HG03565 (cell line): ENCODE measurements at regions not wholly inside any gene's neighbourhood (a gene's known extent, or its start where the extent isn't known, plus 50 kb on each side); places are given as distances from the start of the nearest gene placed in this dataset.
A peak's percentile ranks its signal among the peaks of the same experiment; 100 is the strongest.
"Not testable (repeated sequence)": the region's sequence is repeated elsewhere in the genome, so short reads cannot be mapped to it uniquely, and the experiment has no call there.

ENCODE experiments used
- ATAC-seq: cut with Tn5 transposase; IDR thresholded peaks from one replicate; pipeline ENCODE4 v1.9.1; 2021; ENCODE audit warnings: mild to moderate bottlenecking, moderate library complexity; ENCODE audit not compliant: unreplicated experiment

GRCh38 chr5:125912028-125912427 lies 511.2 kb upstream of the GRAMD2B start:
- ATAC-seq: no peak

DNA sequence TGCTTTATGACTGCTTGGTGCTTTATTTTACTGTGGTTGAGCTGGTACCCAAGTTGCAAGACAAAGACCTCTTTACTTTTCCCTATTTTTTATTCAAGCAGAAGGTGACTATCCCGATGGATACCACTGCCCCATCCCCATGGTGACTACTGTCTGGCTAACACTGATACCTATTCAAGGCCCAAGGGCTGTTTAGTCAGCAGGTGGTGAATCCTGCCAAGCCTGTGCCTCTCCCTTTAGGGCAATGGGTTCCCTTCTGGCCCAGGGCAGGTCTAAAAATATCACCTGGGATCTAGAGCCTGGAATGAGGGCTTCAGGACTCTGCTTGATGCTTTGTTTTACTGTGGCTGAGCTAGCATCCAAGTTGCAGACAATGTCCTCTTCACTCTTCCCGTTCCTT lies 510.0 kb upstream of the GRAMD2B start:
- no peak for ATAC-seq

GRCh38 chr5:125914471-125914870 lies 508.7 kb upstream of the GRAMD2B start:
- no peak for ATAC-seq

GRCh38 chr5:125923958-125924357 lies 499.3 kb upstream of the GRAMD2B start:
- ATAC-seq: not testable (repeated sequence)

DNA sequence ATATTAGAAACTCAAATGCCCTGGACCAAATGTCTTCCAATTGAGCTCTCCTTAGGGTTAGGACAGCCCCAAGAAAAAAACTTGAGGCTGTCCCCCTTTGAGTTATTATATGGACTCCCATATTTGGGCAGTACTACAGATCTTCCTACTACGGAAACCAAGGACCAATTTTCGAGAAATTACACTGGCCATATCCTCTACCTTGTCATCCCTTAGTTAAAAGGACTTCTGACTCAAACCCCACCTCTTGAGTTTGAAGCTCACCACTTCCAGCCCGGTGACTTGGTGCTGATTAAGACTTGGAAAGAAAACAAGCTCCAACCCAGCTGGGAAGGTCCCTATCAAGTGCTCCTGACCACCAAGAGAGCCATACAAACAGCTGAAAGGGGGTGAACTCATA lies 497.0 kb upstream of the GRAMD2B start:
- ATAC-seq: no peak

- no peak for ATAC-seq
Observed at GRCh38 chr5:125928663-125929062, 494.5 kb upstream of the GRAMD2B start.

DNA sequence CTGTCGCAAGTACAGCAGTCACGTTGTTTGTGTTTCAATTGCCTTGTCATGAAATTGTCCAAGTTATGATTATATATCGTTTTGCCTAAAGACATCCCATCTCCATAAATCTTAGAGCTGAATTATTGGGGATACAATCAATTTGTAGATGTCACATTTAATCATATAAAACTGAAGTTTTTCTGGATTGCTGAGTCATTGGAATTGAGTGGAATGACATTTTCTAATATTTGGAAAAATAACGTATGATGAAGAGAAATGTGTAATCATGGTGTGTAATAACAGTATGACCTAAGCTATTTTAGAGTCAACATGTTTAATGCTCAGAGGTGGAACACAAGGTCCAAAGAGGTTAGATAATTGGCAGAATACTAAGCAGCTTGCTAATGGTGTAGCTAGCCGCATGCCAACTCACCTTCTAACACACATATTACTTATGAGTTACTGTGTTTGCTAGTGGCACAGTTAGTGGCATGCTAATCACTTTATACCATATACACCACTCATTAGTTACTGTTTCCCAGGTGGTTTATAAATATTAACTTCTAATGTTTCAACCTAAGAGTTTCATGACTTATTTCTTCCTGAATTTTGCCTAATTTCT lies 473.1 kb upstream of the GRAMD2B start:
- ATAC-seq: no peak

DNA sequence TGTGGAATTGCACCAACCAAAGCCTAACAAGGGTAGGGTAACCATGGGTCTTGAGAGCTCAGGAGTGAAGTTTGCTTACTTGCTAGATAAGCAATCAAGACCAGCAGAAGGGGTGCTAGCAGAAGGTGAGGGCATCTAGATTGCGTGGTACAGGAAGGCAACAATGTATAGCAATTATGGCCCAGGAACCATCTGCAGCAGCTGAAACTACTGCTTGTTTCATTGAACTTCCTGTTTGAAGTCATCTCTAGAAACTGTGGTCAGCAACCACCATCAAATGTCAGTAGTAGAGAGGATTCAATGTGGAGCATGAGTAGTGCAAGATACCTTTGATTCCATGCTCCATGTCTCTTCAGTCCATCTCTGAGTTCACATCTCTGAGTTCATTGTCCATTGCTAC lies 462.1 kb upstream of the GRAMD2B start:
- peak; percentile 100 for ATAC-seq

- no peak for ATAC-seq
Observed at GRCh38 chr5:125965577-125965976, 457.6 kb upstream of the GRAMD2B start.

DNA sequence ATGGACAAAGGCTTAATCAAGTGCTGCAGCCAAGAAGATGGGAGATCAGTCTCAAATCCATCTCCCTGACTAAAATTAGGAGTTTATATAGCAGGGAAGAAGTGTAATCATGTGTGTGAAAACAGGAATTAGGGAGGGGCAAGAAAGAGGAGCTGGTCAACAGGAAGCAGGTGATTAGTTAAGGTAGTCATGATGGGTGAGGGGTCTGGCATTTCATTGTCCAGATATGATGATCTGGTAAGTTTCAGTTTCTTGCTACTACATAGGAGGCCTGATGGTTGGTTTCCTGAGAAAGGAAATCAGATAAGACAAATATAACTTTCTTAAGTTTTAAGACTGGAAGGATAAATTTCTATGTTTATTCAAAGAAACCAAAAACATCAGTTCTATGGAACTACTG lies 455.6 kb upstream of the GRAMD2B start:
- ATAC-seq: no peak

GRCh38 chr5:125969011-125969813 lies 454.0 kb upstream of the GRAMD2B start:
- no peak for ATAC-seq

DNA sequence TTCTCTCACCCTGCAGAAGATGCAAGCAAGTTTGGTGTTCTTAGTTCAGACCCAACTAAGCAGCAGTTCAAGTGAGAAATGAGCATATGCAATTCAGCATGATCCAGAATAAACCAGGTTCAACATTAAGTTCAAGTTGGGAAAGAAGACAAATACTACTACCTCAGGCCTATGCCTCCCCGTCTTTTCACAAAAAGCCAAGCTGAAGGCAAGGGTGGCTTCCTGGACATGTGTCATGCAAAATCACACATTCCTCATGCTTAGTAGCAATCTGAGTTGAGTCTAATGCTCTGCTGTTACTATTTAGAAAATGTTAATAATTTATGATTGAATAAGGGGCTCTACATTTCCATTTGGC lies 453.4 kb upstream of the GRAMD2B start:
- no peak for ATAC-seq

DNA sequence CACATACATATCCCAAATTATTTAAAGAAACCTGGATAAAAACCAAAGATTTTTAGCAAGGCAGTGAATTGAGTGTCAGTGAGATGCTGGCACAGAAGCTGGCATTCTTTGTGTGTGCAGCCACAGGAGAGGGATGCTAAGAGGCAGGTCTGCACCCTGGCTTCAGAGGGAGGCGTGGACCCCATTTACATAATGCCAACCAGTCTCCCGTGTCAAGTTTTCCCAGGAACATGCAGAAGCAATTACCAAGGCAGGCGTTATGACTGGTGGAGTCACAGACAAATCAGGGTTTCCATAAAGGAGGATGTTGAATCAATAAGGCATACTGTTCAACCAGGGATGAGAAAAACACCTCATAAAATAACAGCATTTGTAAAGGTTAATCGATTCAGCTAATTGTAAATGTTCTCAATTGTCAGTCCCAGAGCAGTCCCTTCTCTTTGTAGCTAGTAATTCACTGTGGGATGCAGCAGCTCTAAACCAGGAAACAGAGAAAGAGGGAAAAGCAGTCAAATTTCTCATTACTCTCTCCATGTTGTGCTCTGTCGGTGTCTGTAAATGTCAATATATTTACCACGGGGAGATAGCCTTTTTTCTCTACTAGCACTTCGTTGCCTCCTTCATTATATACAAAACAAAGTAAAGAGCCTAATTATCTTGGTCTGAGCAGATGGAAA lies 452.4 kb upstream of the GRAMD2B start:
- ATAC-seq: no peak

DNA sequence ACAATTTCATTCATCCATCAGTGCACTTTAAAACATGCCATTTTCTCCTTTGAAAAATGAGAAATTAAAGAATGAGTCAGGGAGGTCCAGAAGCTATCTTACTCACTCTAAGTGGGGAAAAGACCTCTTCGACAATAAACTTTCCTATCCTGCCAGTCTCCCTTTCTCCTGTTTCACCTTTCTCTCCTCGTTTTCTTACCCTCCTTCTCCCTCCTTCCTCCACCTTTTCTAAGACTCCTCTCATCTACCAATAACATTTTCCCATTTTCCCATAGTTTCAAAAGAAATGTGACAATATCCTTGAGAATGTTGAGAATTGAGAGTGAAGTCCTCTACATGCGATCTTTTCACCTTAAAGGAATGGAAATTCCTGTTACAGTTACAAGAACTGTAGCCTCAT lies 450.5 kb upstream of the GRAMD2B start:
- no peak for ATAC-seq

DNA sequence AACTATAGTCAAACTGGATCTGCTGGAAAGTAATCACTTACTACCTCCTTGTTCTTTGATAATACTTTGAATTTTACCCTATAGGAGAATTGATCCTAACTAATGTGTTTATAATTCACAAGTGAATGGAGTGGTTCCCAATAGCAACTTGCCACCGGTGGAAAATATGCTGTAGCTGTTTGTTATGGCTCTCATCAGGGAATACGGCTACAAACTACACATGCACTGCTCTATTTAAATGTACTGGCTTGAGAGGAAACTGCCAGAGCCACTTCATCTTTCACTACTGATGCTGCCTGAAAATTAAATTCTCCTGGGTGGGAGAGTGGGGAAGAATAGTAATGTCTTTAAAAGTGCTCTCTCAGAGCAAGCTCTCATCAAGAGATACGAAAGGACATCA lies 448.5 kb upstream of the GRAMD2B start:
- no peak for ATAC-seq

GRCh38 chr5:125976421-125977000 lies 446.7 kb upstream of the GRAMD2B start:
- no peak for ATAC-seq

DNA sequence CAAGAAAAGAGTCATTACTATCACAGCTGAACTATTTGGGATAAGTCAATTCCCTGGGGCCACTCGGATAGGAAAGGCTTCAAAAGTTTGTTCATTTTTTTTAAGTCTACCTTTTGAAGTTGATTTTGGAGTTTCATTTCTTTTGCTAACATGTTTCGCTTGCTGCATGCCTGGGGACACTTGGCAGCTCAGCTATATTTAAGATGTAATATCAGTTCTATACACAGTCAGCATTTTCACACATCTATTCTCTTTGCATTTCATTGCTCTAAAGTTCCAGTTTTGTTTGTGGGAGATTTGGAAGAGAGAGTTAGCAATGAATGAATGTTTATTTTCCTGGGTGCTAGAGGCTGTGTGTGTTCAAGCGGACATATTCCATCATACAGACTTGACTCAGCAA lies 445.2 kb upstream of the GRAMD2B start:
- ATAC-seq: no peak

DNA sequence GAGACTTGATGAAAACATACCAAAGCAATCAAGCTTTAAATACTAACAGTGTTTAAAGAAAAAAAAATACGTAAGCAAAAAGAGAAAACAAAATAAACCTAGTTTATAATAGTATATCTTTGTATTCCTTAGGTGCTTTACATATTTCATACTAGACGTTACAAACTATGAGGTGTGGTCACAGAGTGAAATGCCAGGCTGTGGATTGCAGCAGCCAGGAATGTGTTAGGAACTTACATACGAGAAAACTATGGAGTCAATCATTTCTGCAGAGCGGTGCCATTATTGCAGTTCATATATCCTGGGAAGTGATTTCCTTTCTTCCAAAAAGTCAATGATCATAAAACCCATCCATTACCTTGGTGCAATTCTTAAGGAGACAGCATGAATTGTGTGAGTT lies 443.6 kb upstream of the GRAMD2B start:
- ATAC-seq: no peak

DNA sequence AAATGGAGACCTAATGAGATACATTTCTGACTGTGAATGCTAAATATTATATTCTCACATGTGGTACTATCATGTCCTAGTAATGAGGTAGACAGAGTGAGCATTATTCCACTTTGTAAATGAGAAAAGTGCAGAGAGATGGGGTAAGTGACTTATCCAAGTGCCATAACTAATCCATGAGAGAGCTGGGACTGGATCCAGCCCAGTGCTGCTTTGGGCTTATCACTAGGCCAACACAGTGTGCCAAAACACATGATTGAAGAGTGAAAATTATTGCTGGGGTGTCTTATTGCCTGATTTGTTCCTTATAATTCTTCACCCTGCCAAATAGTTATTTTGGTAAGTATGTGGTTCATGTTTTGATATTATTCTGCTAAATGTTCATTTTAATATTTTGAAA lies 442.2 kb upstream of the GRAMD2B start:
- no peak for ATAC-seq

GRCh38 chr5:125987677-125988255 lies 435.4 kb upstream of the GRAMD2B start:
- ATAC-seq: no peak

DNA sequence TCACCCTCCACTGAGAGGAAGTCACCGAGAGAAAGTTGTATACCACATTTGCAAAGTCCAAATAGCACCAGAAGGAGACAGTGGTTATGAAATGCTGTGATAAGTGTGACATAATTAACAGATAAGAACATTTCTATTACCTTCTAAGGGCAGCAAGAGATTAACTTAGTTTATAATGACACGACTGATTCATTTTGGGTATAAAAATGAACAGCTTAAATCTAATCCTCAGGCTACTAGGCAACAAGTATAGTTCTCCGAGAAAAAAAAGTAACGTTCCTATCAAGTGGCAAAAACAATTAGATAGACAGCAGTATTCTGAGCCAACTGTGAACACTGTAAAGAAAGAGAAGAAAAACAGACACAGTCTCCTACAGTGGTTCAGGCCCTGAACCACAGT lies 431.2 kb upstream of the GRAMD2B start:
- no peak for ATAC-seq
